ENCODE measurements at regions not wholly inside any gene's neighbourhood (a gene's known extent, or its start where the extent isn't known, plus 50 kb on each side); places are given as distances from the start of the nearest gene placed in this dataset.

DNA sequence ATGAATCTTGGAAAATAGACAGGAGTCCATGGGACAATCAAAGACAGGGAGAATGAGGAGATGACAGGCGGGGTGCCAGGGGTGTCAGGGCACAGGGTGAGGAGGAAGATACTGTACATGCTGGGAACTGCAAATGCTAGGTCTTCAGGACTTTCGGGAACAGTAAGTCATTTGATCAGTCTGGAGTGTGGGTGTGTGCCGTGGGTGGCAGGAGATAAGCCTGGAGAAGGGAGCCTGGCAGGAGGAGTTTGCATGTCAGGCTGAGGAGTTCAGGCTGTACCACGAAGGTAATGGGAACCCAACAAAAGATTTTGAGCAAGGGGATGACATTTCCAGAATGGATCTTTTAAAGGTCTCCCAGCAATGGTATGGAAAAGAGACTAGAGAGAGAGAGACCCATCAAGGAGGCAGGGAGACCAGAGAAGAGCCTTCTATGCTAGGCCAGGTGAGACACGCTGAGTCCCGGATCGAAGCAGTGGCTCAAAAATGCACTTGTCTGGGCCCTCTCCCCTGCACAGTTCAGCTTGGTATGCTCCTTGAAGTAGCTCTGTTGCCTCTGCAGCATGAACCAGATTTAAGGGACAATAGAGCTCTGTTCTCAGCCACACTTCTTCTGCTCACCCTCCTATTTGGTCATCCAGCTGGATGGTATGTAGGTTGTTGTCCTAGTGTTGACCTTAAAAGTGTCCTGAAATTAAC is 77.0 kb upstream of the FER start:
- Histone ChIP-seq H3K9ac (ENCODE audit: low read depth, low read length) (no peak overlapping the region), H3K36me3 (ENCODE audit: insufficient read depth, low read length) (no peaks in the 10 kb centered on the region), H3K4me3 (ENCODE audit: low read length) (no peak overlapping the region), H3K9me3 (ENCODE audit: insufficient read depth, low read depth, low read length) (no peaks in the 10 kb centered on the region), H3K27me3 (ENCODE audit: insufficient read depth, low read length) (peaks cover 26% of the 10 kb centered on the region), H3K4me1 (ENCODE audit: insufficient read depth, low read length) (0 out of 2 replicates have a peak, but pooled peaks cover 2% of the 10 kb centered on the region), H3K27ac (ENCODE audit: low read depth, low read length) (no peak overlapping the region)
- WGBS, result 81% methylated on average over 7 of the region's 7 CpGs

DNA sequence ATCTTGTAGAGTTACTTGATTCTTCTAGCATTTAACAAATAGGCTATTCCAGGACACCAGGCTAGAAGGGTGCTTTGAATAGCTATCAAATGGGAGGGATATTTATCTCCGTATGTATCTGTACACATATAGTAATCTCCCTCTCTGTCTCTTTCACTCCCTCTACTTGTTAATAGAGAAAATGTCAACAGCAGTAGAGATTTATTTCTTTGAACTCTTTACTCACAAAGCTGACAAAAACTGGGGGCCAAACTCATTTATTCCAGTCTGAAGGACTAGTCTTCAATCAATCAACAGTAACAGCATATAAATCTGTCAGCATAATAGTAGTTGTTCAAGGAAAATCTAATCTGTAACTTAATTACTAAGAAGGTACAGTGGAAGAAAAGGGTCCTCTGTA is 78.2 kb upstream of the FER start:
- H3K4me3 ChIP-seq (ENCODE audit: low read length), result no peak overlapping the region
- WGBS, result no CpG with 5 or more reads among the region's 1 CpG
- H3K9ac ChIP-seq (ENCODE audit: low read depth, low read length), result no peak overlapping the region
- no peak overlapping the region for H3K27ac ChIP-seq (ENCODE audit: low read depth, low read length)
- H3K9me3 ChIP-seq (ENCODE audit: insufficient read depth, low read depth, low read length), result no peaks in the 10 kb centered on the region
- no peaks in the 10 kb centered on the region for H3K36me3 ChIP-seq (ENCODE audit: insufficient read depth, low read length)
- H3K4me1 ChIP-seq (ENCODE audit: insufficient read depth, low read length), result 0 out of 2 replicates have a peak, but pooled peaks cover 2% of the 10 kb centered on the region
- peaks cover 25% of the 10 kb centered on the region for H3K27me3 ChIP-seq (ENCODE audit: insufficient read depth, low read length)

DNA sequence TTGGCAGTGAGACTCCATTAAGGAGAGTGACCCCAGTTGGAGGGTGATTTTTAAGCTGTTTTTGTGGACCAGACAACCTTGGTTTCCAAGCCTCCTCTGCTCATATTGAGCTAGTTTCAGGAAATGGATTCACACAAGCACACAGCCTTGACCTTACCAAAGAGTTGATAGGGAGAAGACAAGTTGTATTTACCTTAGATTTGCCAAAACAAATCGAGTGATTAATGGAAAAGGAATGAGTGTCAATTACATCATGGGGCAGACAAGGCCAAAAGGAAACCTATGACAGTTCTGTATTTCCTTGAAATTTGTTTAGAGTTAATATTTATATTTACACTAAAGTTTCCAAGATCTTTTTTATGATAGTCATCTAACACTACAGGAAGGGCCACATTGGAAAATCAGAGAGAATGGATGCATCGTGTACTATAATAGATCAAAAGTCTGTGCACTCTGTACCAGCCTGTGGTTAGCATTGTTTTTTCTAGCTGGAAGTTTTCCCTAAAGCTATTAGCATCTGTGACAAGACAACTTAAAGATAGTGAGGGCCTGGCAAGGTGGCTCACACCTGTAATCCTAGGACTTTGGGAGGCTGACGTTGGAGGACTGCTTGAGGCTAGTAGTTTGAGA is 86.0 kb upstream of the FER start:
- H3K4me3 ChIP-seq (ENCODE audit: low read length), result no peak overlapping the region
- H3K27me3 ChIP-seq (ENCODE audit: insufficient read depth, low read length), result no peaks in the 10 kb centered on the region
- H3K27ac ChIP-seq (ENCODE audit: low read depth, low read length), result no peak overlapping the region
- H3K9ac ChIP-seq (ENCODE audit: low read depth, low read length), result no peak overlapping the region
- WGBS, result 93% methylated on average over 3 of the region's 3 CpGs
- no peaks in the 10 kb centered on the region for H3K36me3 ChIP-seq (ENCODE audit: insufficient read depth, low read length)
- H3K4me1 ChIP-seq (ENCODE audit: insufficient read depth, low read length), result no peaks in the 10 kb centered on the region
- no peaks in the 10 kb centered on the region for H3K9me3 ChIP-seq (ENCODE audit: insufficient read depth, low read depth, low read length)

DNA sequence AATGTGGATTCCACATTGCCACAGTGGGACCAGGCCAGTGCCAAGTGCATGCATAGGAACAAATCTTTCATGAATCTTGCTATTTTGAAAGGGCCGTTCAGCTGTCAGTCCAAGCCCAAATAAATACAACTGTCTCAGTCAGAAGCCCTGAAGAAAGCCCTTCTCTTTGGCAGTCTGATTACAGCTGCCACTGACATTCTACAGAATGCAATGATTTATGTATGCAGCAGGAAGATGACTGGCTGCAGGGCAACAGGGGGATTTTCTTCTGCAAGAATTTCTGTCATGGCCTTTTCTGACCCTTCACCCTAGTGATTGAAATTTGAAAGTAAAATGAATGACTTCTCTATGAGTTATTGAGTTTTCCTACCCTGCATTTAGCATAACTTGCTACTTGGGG is 86.7 kb upstream of the FER start:
- no peaks in the 10 kb centered on the region for H3K9me3 ChIP-seq (ENCODE audit: insufficient read depth, low read depth, low read length)
- H3K27ac ChIP-seq (ENCODE audit: low read depth, low read length), result no peak overlapping the region
- H3K27me3 ChIP-seq (ENCODE audit: insufficient read depth, low read length), result no peaks in the 10 kb centered on the region
- WGBS, result 88% methylated on average over 1 of the region's 1 CpG
- H3K36me3 ChIP-seq (ENCODE audit: insufficient read depth, low read length), result no peaks in the 10 kb centered on the region
- no peak overlapping the region for H3K9ac ChIP-seq (ENCODE audit: low read depth, low read length)
- peaks cover 2% of the 10 kb centered on the region; the same call in 1 of the 2 replicates for H3K4me1 ChIP-seq (ENCODE audit: insufficient read depth, low read length)
- H3K4me3 ChIP-seq (ENCODE audit: low read length), result no peak overlapping the region

DNA sequence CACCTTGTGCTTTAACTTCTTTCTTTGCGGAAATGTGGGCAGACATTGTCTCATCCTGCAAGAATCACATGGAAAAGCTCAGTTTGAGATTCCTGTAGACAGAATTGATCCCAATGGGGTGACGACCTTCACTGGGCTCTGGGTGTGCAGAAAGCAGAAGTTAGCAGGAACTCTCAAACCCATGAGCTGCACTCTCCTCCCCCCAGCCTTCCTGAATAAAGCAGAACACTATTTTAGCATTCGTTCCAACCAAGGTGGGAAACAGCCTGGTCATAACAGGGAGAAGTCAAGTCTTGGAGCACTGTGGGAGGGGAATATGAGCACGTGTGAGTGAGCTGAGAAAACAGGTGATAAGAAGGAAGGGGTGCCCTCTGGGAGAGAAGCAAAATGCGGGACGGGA is 87.4 kb upstream of the FER start:
- H3K9ac ChIP-seq (ENCODE audit: low read depth, low read length), result no peak overlapping the region
- no peak overlapping the region for H3K4me3 ChIP-seq (ENCODE audit: low read length)
- WGBS, result 87% methylated on average over 6 of the region's 6 CpGs
- H3K36me3 ChIP-seq (ENCODE audit: insufficient read depth, low read length), result no peaks in the 10 kb centered on the region
- H3K27me3 ChIP-seq (ENCODE audit: insufficient read depth, low read length), result no peaks in the 10 kb centered on the region
- peaks cover 4% of the 10 kb centered on the region; the same call in 1 of the 2 replicates for H3K4me1 ChIP-seq (ENCODE audit: insufficient read depth, low read length)
- H3K27ac ChIP-seq (ENCODE audit: low read depth, low read length), result no peak overlapping the region
- H3K9me3 ChIP-seq (ENCODE audit: insufficient read depth, low read depth, low read length), result no peaks in the 10 kb centered on the region

DNA sequence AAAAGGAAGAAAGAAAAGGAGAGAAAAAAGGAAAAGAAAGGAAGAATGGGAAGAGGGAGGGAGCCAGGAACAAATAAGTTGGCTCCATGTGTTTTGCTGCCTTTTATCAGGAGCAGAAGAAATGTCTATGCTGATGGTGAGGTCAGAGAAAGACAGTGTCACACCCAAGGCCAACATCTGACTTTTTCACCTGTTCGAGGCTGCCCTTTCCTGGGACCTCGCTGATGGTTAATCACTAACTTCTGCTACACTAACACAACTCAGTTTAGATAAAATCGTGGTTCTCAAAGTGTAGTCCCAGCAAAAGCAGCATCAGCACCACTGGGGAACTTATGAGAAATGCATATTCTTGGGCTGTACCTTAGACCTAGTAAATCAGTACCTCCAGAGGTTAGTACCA is 88.2 kb upstream of the FER start:
- Histone ChIP-seq H3K36me3 (ENCODE audit: insufficient read depth, low read length) (no peaks in the 10 kb centered on the region), H3K9ac (ENCODE audit: low read depth, low read length) (no peak overlapping the region), H3K27ac (ENCODE audit: low read depth, low read length) (no peak overlapping the region), H3K4me3 (ENCODE audit: low read length) (no peak overlapping the region), H3K9me3 (ENCODE audit: insufficient read depth, low read depth, low read length) (no peaks in the 10 kb centered on the region), H3K4me1 (ENCODE audit: insufficient read depth, low read length) (peaks cover 4% of the 10 kb centered on the region; the same call in 1 of the 2 replicates), H3K27me3 (ENCODE audit: insufficient read depth, low read length) (no peaks in the 10 kb centered on the region)
- WGBS, result 64% methylated on average over 3 of the region's 3 CpGs

DNA sequence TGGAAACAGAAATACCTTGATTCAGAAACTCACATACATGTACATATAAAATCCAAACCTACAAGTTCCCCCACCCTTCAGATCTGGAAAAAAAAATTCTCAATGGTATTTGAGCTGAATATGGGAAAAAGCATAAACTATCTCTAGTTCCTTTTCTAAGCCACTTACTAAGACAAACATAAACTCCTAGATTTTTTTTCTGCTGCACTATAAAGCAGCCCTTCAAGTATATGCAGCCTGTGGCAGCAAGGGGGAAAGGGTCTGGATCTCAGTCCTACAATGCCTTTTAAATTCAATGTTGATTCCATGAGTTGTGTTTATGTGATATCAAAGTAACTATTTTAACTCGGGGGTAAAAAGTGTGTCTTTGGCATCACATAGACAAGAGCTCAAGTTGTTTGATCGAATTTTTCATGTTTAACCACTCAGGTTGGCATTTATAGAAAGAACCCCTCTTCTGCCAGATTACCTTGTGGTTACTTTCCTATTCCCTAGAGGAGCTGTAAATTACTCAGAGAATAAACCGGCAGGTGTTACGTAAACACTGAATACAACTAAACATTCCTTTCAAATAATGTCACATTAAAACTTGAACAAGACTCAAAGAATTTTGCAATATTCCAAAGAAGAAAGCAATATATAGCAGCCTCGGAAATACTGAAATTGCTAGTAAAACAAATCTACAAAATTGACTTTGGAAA is 91.8 kb upstream of the FER start:
- WGBS, result 95% methylated on average over 5 of the region's 5 CpGs
- no peaks in the 10 kb centered on the region for H3K36me3 ChIP-seq (ENCODE audit: insufficient read depth, low read length)
- H3K9me3 ChIP-seq (ENCODE audit: insufficient read depth, low read depth, low read length), result no peaks in the 10 kb centered on the region
- no peaks in the 10 kb centered on the region for H3K27me3 ChIP-seq (ENCODE audit: insufficient read depth, low read length)
- H3K4me1 ChIP-seq (ENCODE audit: insufficient read depth, low read length), result peaks cover 4% of the 10 kb centered on the region; the same call in 1 of the 2 replicates
- H3K9ac ChIP-seq (ENCODE audit: low read depth, low read length), result no peak overlapping the region
- no peak overlapping the region for H3K27ac ChIP-seq (ENCODE audit: low read depth, low read length)
- no peak overlapping the region for H3K4me3 ChIP-seq (ENCODE audit: low read length)

DNA sequence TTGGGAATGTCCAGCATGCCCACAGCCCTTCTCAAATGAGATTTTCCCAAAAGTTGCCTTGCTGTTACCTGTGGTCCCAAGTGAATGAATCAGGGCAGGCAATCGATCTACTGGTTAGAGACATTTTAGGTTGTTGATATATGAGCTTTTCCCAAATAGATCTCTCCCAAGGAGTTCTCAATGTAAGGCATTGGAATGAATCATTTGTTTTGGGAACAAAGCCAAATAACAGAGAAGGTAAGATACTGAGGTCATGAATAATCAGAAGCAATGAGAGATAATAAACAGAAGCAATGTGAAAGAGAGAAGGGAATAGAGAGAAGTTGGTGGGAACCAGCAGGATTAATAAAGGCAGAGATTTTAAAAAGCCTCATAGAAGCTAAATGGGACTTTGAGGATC is 93.6 kb upstream of the FER start:
- Histone ChIP-seq H3K36me3 (ENCODE audit: insufficient read depth, low read length) (no peaks in the 10 kb centered on the region), H3K27ac (ENCODE audit: low read depth, low read length) (no peak overlapping the region), H3K4me1 (ENCODE audit: insufficient read depth, low read length) (peaks cover 4% of the 10 kb centered on the region; the same call in 1 of the 2 replicates), H3K9ac (ENCODE audit: low read depth, low read length) (no peak overlapping the region), H3K4me3 (ENCODE audit: low read length) (no peak overlapping the region), H3K27me3 (ENCODE audit: insufficient read depth, low read length) (no peaks in the 10 kb centered on the region), H3K9me3 (ENCODE audit: insufficient read depth, low read depth, low read length) (no peaks in the 10 kb centered on the region)
- 93% methylated on average over 1 of the region's 1 CpG for WGBS

DNA sequence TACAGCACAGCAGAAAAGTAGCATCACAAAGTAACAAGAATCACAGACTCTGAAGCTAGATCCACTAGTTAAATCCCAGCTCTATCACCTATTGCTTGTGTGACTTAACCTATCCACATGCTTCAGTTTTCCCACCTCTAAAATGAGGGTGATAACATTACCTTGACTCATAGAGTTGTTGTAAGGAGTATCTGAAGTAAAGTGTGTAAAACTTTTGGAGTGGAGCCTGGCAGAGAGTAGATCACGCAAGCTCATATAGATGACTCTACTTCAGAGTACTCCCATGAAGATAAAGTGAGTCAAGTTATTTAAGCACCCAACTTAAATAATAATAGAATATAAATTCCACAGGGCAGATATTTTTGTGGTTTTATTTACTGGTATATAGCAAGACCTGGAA is 94.5 kb upstream of the FER start:
- WGBS, result no CpG with 5 or more reads among the region's 1 CpG
- no peak overlapping the region for H3K27ac ChIP-seq (ENCODE audit: low read depth, low read length)

DNA sequence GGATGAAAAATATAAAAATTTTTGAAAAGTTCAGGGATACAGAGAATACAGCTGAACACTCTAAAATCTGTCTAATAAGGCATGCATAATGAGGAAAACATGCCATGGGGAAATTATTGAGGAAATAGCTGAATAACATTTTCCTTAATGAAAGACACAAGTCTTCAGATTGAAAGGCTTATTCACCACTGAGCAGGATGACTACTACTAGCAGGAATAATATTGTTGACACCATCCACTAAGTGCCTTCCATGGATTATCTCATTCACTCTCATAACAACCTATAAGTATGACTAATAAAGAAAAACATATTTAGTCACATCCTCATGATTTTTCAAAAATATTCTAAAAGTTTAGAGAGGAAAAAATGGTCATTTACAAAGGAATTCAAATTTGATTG is 96.7 kb upstream of the FER start:
- Histone ChIP-seq H3K27me3 (ENCODE audit: insufficient read depth, low read length) (no peaks in the 10 kb centered on the region), H3K9me3 (ENCODE audit: insufficient read depth, low read depth, low read length) (peaks cover 17% of the 10 kb centered on the region), H3K4me3 (ENCODE audit: low read length) (no peak overlapping the region), H3K27ac (ENCODE audit: low read depth, low read length) (no peak overlapping the region), H3K36me3 (ENCODE audit: insufficient read depth, low read length) (no peaks in the 10 kb centered on the region), H3K9ac (ENCODE audit: low read depth, low read length) (no peak overlapping the region), H3K4me1 (ENCODE audit: insufficient read depth, low read length) (peaks cover 2% of the 10 kb centered on the region; the same call in 1 of the 2 replicates)

More for the DNA sequence above, 94.5 kb upstream of the FER start:
- Histone ChIP-seq H3K4me1 (ENCODE audit: insufficient read depth, low read length) (peaks cover 4% of the 10 kb centered on the region; the same call in 1 of the 2 replicates), H3K9me3 (ENCODE audit: insufficient read depth, low read depth, low read length) (0 out of 2 replicates have a peak, but pooled peaks cover 3% of the 10 kb centered on the region), H3K9ac (ENCODE audit: low read depth, low read length) (no peak overlapping the region), H3K27me3 (ENCODE audit: insufficient read depth, low read length) (no peaks in the 10 kb centered on the region), H3K4me3 (ENCODE audit: low read length) (no peak overlapping the region), H3K36me3 (ENCODE audit: insufficient read depth, low read length) (no peaks in the 10 kb centered on the region)

DNA sequence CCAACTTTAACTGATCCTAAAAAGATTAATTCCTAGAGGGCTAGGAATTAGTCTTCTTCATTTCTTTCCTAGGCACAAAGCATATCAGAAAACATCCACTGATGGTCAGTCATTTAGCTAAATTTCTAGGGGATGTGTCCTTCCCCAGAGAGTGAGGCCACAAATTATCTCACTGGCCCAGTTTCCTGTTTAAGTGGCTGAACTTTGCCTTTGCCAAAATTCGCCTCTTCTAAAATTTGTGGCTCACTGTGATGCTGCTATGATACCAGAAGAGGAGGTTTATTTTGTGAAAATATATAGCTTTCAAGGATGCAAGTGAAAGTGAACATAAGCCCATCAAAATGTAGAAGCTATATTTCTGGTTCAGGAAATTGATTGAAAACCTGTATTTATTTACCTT is 98.1 kb upstream of the FER start:
- H3K27ac ChIP-seq (ENCODE audit: low read depth, low read length), result no peak overlapping the region
- peaks cover 17% of the 10 kb centered on the region for H3K9me3 ChIP-seq (ENCODE audit: insufficient read depth, low read depth, low read length)
- H3K4me1 ChIP-seq (ENCODE audit: insufficient read depth, low read length), result no peaks in the 10 kb centered on the region
- H3K4me3 ChIP-seq (ENCODE audit: low read length), result no peak overlapping the region
- no peaks in the 10 kb centered on the region for H3K27me3 ChIP-seq (ENCODE audit: insufficient read depth, low read length)
- no peaks in the 10 kb centered on the region for H3K36me3 ChIP-seq (ENCODE audit: insufficient read depth, low read length)
- no peak overlapping the region for H3K9ac ChIP-seq (ENCODE audit: low read depth, low read length)
- 100% methylated on average over 1 of the region's 1 CpG for WGBS
